GM23338 (cell line): ENCODE measurements at regions not wholly inside any gene's neighbourhood (a gene's known extent, or its start where the extent isn't known, plus 50 kb on each side); places are given as distances from the start of the nearest gene placed in this dataset.

Experiments used
- ATAC-seq: fragments of 200-7000 bp; cut with Tn5 transposase; 3 replicates; pipeline ENCODE4 v1.9.1; 2020
- DNase-seq: peaks from one replicate; pipeline ENCODE4 v3.0.0-alpha.2; 2015; ENCODE audit warnings: low spot score
- H2AFZ ChIP-seq: fragments of 200-600 bp; sonication (generic); 2 replicates; pipeline ENCODE4 v1.8.0; 2016; ENCODE audit warnings: antibody characterized with exemption, mild to moderate bottlenecking, moderate library complexity
- H3F3A ChIP-seq: fragments of 200-600 bp; sonication (generic); replicated peaks from 2 replicates; pipeline ENCODE4 v1.8.0; 2017; ENCODE audit warnings: antibody characterized with exemption, mixed run types, low read depth
- H3K27ac ChIP-seq: fragments of 200-600 bp; sonication (generic); 2 replicates; pipeline ENCODE4 v1.6.1; 2016; ENCODE audit warnings: low read depth
- H3K27me3 ChIP-seq: fragments of 200-600 bp; sonication (generic); 2 replicates; pipeline ENCODE4 v1.8.0; 2016; ENCODE audit warnings: mild to moderate bottlenecking, mixed run types, moderate library complexity; ENCODE audit not compliant: insufficient read depth
- H3K36me3 ChIP-seq: fragments of 200-600 bp; sonication (generic); 2 replicates; pipeline ENCODE4 v1.8.0; 2016; ENCODE audit warnings: mild to moderate bottlenecking; ENCODE audit not compliant: insufficient read depth
- H3K4me1 ChIP-seq: fragments of 200-600 bp; sonication (generic); 2 replicates; pipeline ENCODE4 v1.8.0; 2016; ENCODE audit warnings: mild to moderate bottlenecking, moderate library complexity; ENCODE audit not compliant: insufficient read depth
- H3K4me2 ChIP-seq: fragments of 200-600 bp; sonication (generic); 2 replicates; pipeline ENCODE4 v1.7.1; 2017; ENCODE audit warnings: mixed run types
- H3K4me3 ChIP-seq: fragments of 200-600 bp; sonication (generic); 2 replicates; pipeline ENCODE4 v1.6.1; 2016; ENCODE audit warnings: mixed run types
- H3K79me2 ChIP-seq: fragments of 200-600 bp; sonication (generic); replicated peaks from 2 replicates; pipeline ENCODE4 v1.8.0; 2017; ENCODE audit warnings: mild to moderate bottlenecking; ENCODE audit not compliant: insufficient read depth
- H3K9me2 ChIP-seq: fragments of 200-600 bp; sonication (generic); 2 replicates; pipeline ENCODE4 v1.8.0; 2017; ENCODE audit not compliant: insufficient read depth
- H4K20me1 ChIP-seq: fragments of 200-600 bp; sonication (generic); replicated peaks from 2 replicates; pipeline ENCODE4 v1.8.0; 2017; ENCODE audit warnings: mild to moderate bottlenecking; ENCODE audit not compliant: insufficient read depth
- H3K27ac Mint-ChIP-seq: 2 replicates; pipeline ENCODE4 v1.8.0; 2020; ENCODE audit warnings: inconsistent platforms, mild to moderate bottlenecking, moderate library complexity, mixed read lengths
- H3K27me3 Mint-ChIP-seq: 3 replicates; pipeline ENCODE4 v1.8.0; 2022; ENCODE audit warnings: low read depth, mild to moderate bottlenecking, moderate library complexity, mixed read lengths, inconsistent platforms; ENCODE audit not compliant: insufficient read depth, poor library complexity
- H3K36me3 Mint-ChIP-seq: 3 replicates; pipeline ENCODE4 v1.8.0; 2021; ENCODE audit warnings: low read depth, mild to moderate bottlenecking, inconsistent platforms, moderate library complexity, mixed read lengths
- H3K4me1 Mint-ChIP-seq: 3 replicates; pipeline ENCODE4 v1.8.0; 2020; ENCODE audit warnings: mild to moderate bottlenecking, inconsistent platforms, mixed read lengths
- H3K4me3 Mint-ChIP-seq: 3 replicates; pipeline ENCODE4 v1.8.0; 2021; ENCODE audit warnings: moderate library complexity, mild to moderate bottlenecking, inconsistent platforms, mixed read lengths
- H3K9me3 Mint-ChIP-seq: 3 replicates; pipeline ENCODE4 v1.8.0; 2020; ENCODE audit warnings: moderate library complexity, mild to moderate bottlenecking, inconsistent platforms, mixed read lengths
- EZH2 ChIP-seq: fragments of 200-600 bp; sonication (generic); IDR thresholded peaks from one replicate; pipeline ENCODE4 v1.8.0; 2017; ENCODE audit warnings: antibody characterized with exemption, mild to moderate bottlenecking, low read depth; ENCODE audit not compliant: unreplicated experiment
- NANOG ChIP-seq: IDR thresholded peaks from 2 replicates; pipeline ENCODE4 v1.6.1; 2016; ENCODE audit warnings: antibody characterized with exemption, borderline replicate concordance
- STAT1 ChIP-seq: IDR thresholded peaks from one replicate; pipeline ENCODE4 v1.6.1; 2016; ENCODE audit warnings: antibody characterized with exemption; ENCODE audit not compliant: unreplicated experiment
- ZNF331 ChIP-seq: fragments of 250-450 bp; sonication (Bioruptor Pico); IDR thresholded peaks from 2 replicates; pipeline ENCODE4 v1.5.0; 2020; ENCODE audit warnings: low read depth, mild to moderate bottlenecking, moderate library complexity
- TF ChIP-seq, protein P1 (sequence below), 2 experiments: fragments of 200-600 bp in 1 of 2; sonication (generic) in 1 of 2; conservative IDR thresholded peaks; 2 replicates each; pipeline versions ENCODE4 v1.5.1 to v1.6.1; 2016 to 2017; ENCODE audit warnings: antibody characterized with exemption in 2 of 2, low read depth in 2 of 2, mild to moderate bottlenecking in 2 of 2, moderate library complexity in 1 of 2
- TF ChIP-seq, protein P2 (sequence below): IDR thresholded peaks from one replicate; pipeline ENCODE4 v1.6.1; 2018; ENCODE audit warnings: antibody characterized with exemption; ENCODE audit not compliant: unreplicated experiment

DNA sequence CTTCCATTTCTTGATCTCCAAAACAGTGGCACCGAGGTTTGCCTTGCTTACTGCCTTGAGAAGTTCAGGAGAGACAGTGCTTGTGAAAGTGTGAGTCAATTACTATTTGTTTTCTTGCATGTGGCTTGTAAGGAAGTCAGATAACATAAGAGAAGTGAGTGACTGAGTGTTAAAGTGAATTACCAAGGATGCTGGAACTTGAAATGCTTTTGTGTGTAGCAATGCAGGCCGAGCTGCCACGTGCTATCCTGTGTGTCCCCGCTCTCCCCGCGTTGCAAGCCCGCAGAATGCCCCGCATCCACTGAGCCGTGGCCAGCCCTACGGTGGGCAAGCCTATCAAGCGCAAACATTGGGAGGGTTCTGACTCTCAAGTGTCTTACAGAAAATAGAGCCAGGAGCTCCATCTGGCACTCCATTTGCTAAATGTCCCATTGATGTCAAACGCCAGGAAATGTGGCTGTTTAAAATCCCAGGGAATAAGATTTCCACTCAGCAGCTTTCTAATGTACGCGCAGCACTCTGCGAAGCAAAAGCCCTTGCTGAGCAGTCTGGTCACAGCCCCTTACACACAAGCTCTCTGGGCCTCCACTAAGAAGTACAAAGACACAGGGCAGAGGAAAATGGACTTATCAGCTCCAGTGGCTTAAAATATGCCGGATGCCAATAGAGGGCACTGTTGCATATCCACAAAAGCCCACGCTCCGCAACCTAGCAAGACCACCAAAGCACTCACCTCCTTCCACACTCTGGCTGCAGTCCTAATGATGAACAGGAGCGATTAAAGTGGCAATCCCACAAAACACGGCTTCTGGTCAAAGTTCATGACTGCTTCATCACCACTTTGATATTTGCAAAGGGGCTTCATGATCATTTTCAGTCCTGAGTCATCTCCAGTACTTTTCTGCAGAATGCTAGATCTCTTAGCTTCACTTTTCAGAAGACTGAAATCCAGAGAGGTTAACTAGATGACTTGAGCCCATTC, 158.0 kb upstream of the ITGB1 start (continued):
- TF ChIP-seq, protein P1, sequence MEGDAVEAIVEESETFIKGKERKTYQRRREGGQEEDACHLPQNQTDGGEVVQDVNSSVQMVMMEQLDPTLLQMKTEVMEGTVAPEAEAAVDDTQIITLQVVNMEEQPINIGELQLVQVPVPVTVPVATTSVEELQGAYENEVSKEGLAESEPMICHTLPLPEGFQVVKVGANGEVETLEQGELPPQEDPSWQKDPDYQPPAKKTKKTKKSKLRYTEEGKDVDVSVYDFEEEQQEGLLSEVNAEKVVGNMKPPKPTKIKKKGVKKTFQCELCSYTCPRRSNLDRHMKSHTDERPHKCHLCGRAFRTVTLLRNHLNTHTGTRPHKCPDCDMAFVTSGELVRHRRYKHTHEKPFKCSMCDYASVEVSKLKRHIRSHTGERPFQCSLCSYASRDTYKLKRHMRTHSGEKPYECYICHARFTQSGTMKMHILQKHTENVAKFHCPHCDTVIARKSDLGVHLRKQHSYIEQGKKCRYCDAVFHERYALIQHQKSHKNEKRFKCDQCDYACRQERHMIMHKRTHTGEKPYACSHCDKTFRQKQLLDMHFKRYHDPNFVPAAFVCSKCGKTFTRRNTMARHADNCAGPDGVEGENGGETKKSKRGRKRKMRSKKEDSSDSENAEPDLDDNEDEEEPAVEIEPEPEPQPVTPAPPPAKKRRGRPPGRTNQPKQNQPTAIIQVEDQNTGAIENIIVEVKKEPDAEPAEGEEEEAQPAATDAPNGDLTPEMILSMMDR (conservative IDR thresholded peaks at IDR 0.05; ENCODE audit: low read depth in 2 of 2): peak; percentile 70 to 82
- TF ChIP-seq, protein P2, sequence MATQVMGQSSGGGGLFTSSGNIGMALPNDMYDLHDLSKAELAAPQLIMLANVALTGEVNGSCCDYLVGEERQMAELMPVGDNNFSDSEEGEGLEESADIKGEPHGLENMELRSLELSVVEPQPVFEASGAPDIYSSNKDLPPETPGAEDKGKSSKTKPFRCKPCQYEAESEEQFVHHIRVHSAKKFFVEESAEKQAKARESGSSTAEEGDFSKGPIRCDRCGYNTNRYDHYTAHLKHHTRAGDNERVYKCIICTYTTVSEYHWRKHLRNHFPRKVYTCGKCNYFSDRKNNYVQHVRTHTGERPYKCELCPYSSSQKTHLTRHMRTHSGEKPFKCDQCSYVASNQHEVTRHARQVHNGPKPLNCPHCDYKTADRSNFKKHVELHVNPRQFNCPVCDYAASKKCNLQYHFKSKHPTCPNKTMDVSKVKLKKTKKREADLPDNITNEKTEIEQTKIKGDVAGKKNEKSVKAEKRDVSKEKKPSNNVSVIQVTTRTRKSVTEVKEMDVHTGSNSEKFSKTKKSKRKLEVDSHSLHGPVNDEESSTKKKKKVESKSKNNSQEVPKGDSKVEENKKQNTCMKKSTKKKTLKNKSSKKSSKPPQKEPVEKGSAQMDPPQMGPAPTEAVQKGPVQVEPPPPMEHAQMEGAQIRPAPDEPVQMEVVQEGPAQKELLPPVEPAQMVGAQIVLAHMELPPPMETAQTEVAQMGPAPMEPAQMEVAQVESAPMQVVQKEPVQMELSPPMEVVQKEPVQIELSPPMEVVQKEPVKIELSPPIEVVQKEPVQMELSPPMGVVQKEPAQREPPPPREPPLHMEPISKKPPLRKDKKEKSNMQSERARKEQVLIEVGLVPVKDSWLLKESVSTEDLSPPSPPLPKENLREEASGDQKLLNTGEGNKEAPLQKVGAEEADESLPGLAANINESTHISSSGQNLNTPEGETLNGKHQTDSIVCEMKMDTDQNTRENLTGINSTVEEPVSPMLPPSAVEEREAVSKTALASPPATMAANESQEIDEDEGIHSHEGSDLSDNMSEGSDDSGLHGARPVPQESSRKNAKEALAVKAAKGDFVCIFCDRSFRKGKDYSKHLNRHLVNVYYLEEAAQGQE: no peak

DNA sequence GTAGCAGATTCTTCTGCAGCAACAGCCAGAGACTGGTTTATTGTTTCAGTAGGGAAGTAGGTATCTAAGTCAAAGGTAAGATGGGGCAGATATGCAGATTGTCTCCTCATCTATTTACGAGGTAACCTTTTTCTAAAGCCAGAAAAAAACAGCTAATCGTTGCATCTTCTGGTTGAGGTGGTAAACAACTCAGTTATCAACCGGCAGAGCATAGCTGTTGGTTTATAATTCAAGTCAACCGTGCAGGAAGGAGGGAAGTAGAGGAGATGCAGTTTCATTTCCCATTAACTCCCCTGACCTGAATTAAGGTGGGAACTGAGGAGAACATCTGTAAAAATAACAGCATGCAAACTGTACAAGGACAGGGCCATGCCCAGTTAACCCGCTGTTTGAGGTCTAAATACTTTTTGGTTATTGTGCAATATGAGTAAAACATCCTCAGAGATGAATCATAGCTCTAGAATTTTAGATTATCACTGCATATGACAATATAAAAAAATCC, 156.5 kb upstream of the ITGB1 start:
- DNase-seq (no peak), ATAC-seq (no peak)
- H3K27ac ChIP-seq: no peak overlapping the region
- H3K4me2 ChIP-seq: no peak overlapping the region
- no peaks in the 10 kb centered on the region for H4K20me1 ChIP-seq
- H2AFZ ChIP-seq: peak overlapping the region; percentile 1; the same call in 1 of the 2 replicates
- TF ChIP-seq, protein P1 (conservative IDR thresholded peaks at IDR 0.05; ENCODE audit: low read depth in 2 of 2): no peak
- TF ChIP-seq EZH2: no peak
- no peak for TF ChIP-seq NANOG
- TF ChIP-seq ZNF331 (CRISPR knock-in tag): no peak
- TF ChIP-seq STAT1: no peak
- H3K9me2 ChIP-seq: no peaks in the 10 kb centered on the region
- peaks cover 13% of the 10 kb centered on the region for H3K4me1 ChIP-seq
- peaks cover 17% of the 10 kb centered on the region for H3K4me1 Mint-ChIP-seq
- H3K9me3 Mint-ChIP-seq: no peaks in the 10 kb centered on the region
- H3K36me3 Mint-ChIP-seq: no peaks in the 10 kb centered on the region
- no peaks in the 10 kb centered on the region for H3K27me3 Mint-ChIP-seq
- H3F3A ChIP-seq: no peaks in the 10 kb centered on the region
- no peaks in the 10 kb centered on the region for H3K36me3 ChIP-seq
- H3K79me2 ChIP-seq: no peaks in the 10 kb centered on the region
- no peaks in the 10 kb centered on the region for H3K27me3 ChIP-seq
- no peak overlapping the region for H3K27ac Mint-ChIP-seq
- H3K4me3 ChIP-seq: no peak overlapping the region
- H3K4me3 Mint-ChIP-seq: no peak overlapping the region
